HepG2 (cell line): ENCODE measurements at regions not wholly inside any gene's neighbourhood (a gene's known extent, or its start where the extent isn't known, plus 50 kb on each side); places are given as distances from the start of the nearest gene placed in this dataset.

Source experiments
- BCL3 ChIP-seq: sonication (generic); formaldehyde crosslinking; IDR thresholded peaks from 2 replicates; pipeline ENCODE4 v1.5.1; 2020; ENCODE audit warnings: mild to moderate bottlenecking, missing genetic modification reagents, moderate library complexity
- CAMTA2 ChIP-seq: sonication (generic); formaldehyde crosslinking; IDR thresholded peaks from 2 replicates; pipeline ENCODE4 v1.4.0; 2020; ENCODE audit warnings: mild to moderate bottlenecking, missing genetic modification reagents, borderline replicate concordance
- CBX5 ChIP-seq: sonication (generic); formaldehyde crosslinking; IDR thresholded peaks from 2 replicates; pipeline ENCODE4 v1.4.0; 2020; ENCODE audit warnings: missing genetic modification reagents, borderline replicate concordance
- CTCF ChIP-seq: sonication (generic); formaldehyde crosslinking; IDR thresholded peaks from 2 replicates; pipeline ENCODE4 v1.5.0; 2020; ENCODE audit warnings: mild to moderate bottlenecking, missing genetic modification reagents, moderate library complexity
- FIP1L1 ChIP-seq: fragments of 200-400 bp; formaldehyde crosslinking; IDR thresholded peaks from 2 replicates; pipeline ENCODE4 v1.6.1; 2018; ENCODE audit warnings: low read depth, mild to moderate bottlenecking, low read length, moderate library complexity, borderline replicate concordance; ENCODE audit not compliant: insufficient read depth
- FOXP1 ChIP-seq, 2 experiments: fragments of 450-650 bp in 1 of 2; IDR thresholded peaks; 2 replicates each; pipeline ENCODE4 v1.6.1; 2017 to 2018; ENCODE audit warnings: antibody characterized with exemption in 1 of 2
- MAFF ChIP-seq: IDR thresholded peaks from 2 replicates; pipeline ENCODE4 v1.6.1; 2011; ENCODE audit warnings: low read depth, low read length, improper control_type of control experiment
- PHF8 ChIP-seq: sonication (generic); formaldehyde crosslinking; IDR thresholded peaks from 2 replicates; pipeline ENCODE4 v1.5.0; 2020; ENCODE audit warnings: missing genetic modification reagents
- ZC3H4 ChIP-seq: sonication (generic); formaldehyde crosslinking; IDR thresholded peaks from 2 replicates; pipeline ENCODE4 v1.4.0; 2020; ENCODE audit warnings: missing genetic modification reagents, borderline replicate concordance
- ZNF280B ChIP-seq: sonication (generic); formaldehyde crosslinking; IDR thresholded peaks from 2 replicates; pipeline ENCODE4 v1.5.0; 2020; ENCODE audit warnings: missing genetic modification reagents, mild to moderate bottlenecking, borderline replicate concordance

GRCh38 chr3:187919544-187919943 is 174.3 kb upstream of the BCL6 start:
- no peak for TF ChIP-seq ZNF280B (CRISPR knock-in tag)
- TF ChIP-seq CBX5 (CRISPR knock-in tag): no peak
- no peak for TF ChIP-seq CAMTA2
- no peak for TF ChIP-seq BCL3 (CRISPR knock-in tag)
- no peak for TF ChIP-seq CTCF (CRISPR knock-in tag)
- no peak for TF ChIP-seq FIP1L1
- no peak for TF ChIP-seq ZC3H4 (CRISPR knock-in tag)
- TF ChIP-seq PHF8: no peak
- no peak for TF ChIP-seq FOXP1 (IDR thresholded peaks at IDR 0.05)
- TF ChIP-seq FOXP1 (CRISPR knock-in tag; IDR thresholded peaks at IDR 0.05): no peak
- no peak for TF ChIP-seq MAFF
